GM12892 (cell line): ENCODE measurements at regions not wholly inside any gene's neighbourhood (a gene's known extent, or its start where the extent isn't known, plus 50 kb on each side); places are given as distances from the start of the nearest gene placed in this dataset.

Source experiments
- POLR2A ChIP-seq: IDR thresholded peaks from 2 replicates; pipeline ENCODE4 v1.6.1; 2011; ENCODE audit warnings: low read depth, low read length, control low read depth
- POLR2AphosphoS5 ChIP-seq: IDR thresholded peaks from 2 replicates; pipeline ENCODE4 v1.6.1; 2011; ENCODE audit warnings: low read depth, low read length, control low read depth
- TAF1 ChIP-seq: IDR thresholded peaks from 2 replicates; pipeline ENCODE4 v1.6.1; 2011; ENCODE audit warnings: low read depth, mild to moderate bottlenecking, control low read depth, low read length, borderline replicate concordance

- TF ChIP-seq POLR2AphosphoS5 (no peak), POLR2A (no peak), TAF1 (no peak)
Measured at GRCh38 chr13:40186626-40187323, 479.7 kb downstream of the FOXO1 start.
